ENCODE measurements at regions not wholly inside any gene's neighbourhood (a gene's known extent, or its start where the extent isn't known, plus 50 kb on each side); places are given as distances from the start of the nearest gene placed in this dataset.

GRCh38 chr12:107446476-107446875 lies 239.1 kb upstream of the PWP1 start:
- TF ChIP-seq, protein P1, sequence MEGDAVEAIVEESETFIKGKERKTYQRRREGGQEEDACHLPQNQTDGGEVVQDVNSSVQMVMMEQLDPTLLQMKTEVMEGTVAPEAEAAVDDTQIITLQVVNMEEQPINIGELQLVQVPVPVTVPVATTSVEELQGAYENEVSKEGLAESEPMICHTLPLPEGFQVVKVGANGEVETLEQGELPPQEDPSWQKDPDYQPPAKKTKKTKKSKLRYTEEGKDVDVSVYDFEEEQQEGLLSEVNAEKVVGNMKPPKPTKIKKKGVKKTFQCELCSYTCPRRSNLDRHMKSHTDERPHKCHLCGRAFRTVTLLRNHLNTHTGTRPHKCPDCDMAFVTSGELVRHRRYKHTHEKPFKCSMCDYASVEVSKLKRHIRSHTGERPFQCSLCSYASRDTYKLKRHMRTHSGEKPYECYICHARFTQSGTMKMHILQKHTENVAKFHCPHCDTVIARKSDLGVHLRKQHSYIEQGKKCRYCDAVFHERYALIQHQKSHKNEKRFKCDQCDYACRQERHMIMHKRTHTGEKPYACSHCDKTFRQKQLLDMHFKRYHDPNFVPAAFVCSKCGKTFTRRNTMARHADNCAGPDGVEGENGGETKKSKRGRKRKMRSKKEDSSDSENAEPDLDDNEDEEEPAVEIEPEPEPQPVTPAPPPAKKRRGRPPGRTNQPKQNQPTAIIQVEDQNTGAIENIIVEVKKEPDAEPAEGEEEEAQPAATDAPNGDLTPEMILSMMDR (IDR thresholded peaks at IDR 0.05) = no peak
- TF ChIP-seq POLR2A (IDR thresholded peaks at IDR 0.05) = no peak
- TF ChIP-seq POLR2AphosphoS5 (IDR thresholded peaks at IDR 0.05) = no peak
- no peak for TF ChIP-seq EP300 (IDR thresholded peaks at IDR 0.05)
